AG04449 (cell line): ENCODE measurements at regions not wholly inside any gene's neighbourhood (a gene's known extent, or its start where the extent isn't known, plus 50 kb on each side); places are given as distances from the start of the nearest gene placed in this dataset.

Source experiments
- CTCF ChIA-PET: fragments of 350-600 bp; formaldehyde crosslinking; extraction: SDS; loops from one replicate; lab custom pipeline; 2021; ENCODE audit warnings: antibody characterized with exemption; lab: Yijun Ruan, JAX
- POLR2A ChIA-PET: fragments of 400-600, 350-600 bp; formaldehyde crosslinking; extraction: SDS; loops from one replicate; lab custom pipeline; 2020; ENCODE audit warnings: antibody characterized with exemption, inconsistent platforms; lab: Yijun Ruan, JAX
- DNase-seq: peaks from one replicate; pipeline ENCODE4 v3.0.0-alpha.2; 2010; ENCODE audit warnings: low read depth, low spot score
- H3K4me3 ChIP-seq: 2 replicates; pipeline ENCODE4 v1.5.1; 2011; ENCODE audit warnings: low read depth, mild to moderate bottlenecking, control low read depth, low read length
- CTCF ChIP-seq: IDR thresholded peaks from one replicate; pipeline ENCODE4 v1.5.1; 2011; ENCODE audit warnings: mild to moderate bottlenecking, moderate library complexity, low read length, control low read depth, inconsistent platforms; ENCODE audit not compliant: insufficient read depth; ENCODE audit errors: missing control alignments

GRCh38 chr6:45808042-45808645, 207.5 kb downstream of the CLIC5 start:
- ChIA-PET CTCF (interaction anchor here (1.3 kb wide), 1 partner anchor 93 kb away, joined by 4 read pairs; no protein-coding TSS in a partner anchor), POLR2A (no interaction called here)

GRCh38 chr6:45807311-45808041, 208.2 kb downstream of the CLIC5 start:
- POLR2A ChIA-PET: no interaction called here

More at GRCh38 chr6:45808042-45808645, 207.5 kb downstream of the CLIC5 start:
- TF ChIP-seq CTCF: no peak
- DNase-seq: no peak
- no peak overlapping the region for H3K4me3 ChIP-seq

GRCh38 chr6:45806172-45806571, 209.5 kb downstream of the CLIC5 start:
- CTCF ChIA-PET: interaction anchor here (1.8 kb wide), 1 partner anchor 11 kb away, joined by 8 read pairs; no protein-coding TSS in a partner anchor
- TF ChIP-seq CTCF: no peak
- no peak for DNase-seq
- POLR2A ChIA-PET: no interaction called here
- H3K4me3 ChIP-seq: no peak overlapping the region

More at GRCh38 chr6:45807311-45808041, 208.2 kb downstream of the CLIC5 start:
- H3K4me3 ChIP-seq: no peak overlapping the region
- CTCF ChIA-PET: interaction anchor here (1.3 kb wide), 1 partner anchor 93 kb away, joined by 4 read pairs; no protein-coding TSS in a partner anchor
- no peak for DNase-seq
- TF ChIP-seq CTCF: no peak

GRCh38 chr6:45803071-45803470, 212.6 kb downstream of the CLIC5 start:
- no peak for DNase-seq
- ChIA-PET POLR2A (no interaction called here), CTCF (no interaction called here)
- no peak for TF ChIP-seq CTCF
- H3K4me3 ChIP-seq: no peak overlapping the region

- no peak for TF ChIP-seq CTCF
- ChIA-PET CTCF (interaction anchor here (1.1 kb wide), 1 partner anchor 56 kb away, joined by 3 read pairs; no protein-coding TSS in a partner anchor), POLR2A (interaction anchor here (0.6 kb wide), 1 partner anchor 77 kb away, joined by 3 read pairs; no protein-coding TSS in a partner anchor)
- no peak overlapping the region for H3K4me3 ChIP-seq
- DNase-seq: no peak
Measured at GRCh38 chr6:45801471-45802289, 214.0 kb downstream of the CLIC5 start.
